ENCODE measurements at regions not wholly inside any gene's neighbourhood (a gene's known extent, or its start where the extent isn't known, plus 50 kb on each side); places are given as distances from the start of the nearest gene placed in this dataset.

DNA sequence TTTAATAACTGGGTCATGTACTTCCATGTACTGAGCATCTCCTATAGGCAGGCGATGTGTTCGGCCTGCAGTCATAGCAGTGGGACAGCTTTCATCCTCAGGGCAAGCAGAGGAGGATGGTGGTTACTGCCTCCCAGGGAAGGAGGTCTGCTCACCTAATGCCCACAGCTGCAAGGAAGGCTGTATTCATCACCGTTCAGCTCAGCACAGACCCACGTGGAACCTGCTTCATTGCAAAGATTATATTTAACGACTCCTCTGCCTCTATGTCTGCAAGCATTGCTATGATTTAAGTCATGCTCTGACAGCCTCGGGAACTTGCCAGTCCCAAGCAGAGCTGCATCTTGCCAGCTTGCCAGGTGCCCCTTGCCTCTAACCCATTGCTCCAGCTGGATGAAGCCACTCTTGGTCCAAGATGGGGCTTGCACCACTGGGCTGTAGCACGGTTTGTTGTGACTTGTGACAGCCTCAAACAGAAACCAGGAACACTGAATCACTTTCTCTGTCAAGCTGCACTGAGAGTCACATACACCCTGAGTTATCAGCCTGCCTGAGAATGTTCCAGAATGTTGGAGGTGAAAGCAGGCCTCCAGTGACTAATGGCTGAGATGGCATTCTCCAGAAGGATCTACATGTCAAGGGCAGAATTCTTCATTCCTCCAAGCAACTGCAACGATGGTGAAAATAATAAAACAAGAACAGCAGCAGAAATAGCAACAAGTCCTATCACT lies 651.1 kb upstream of the ID2 start:
- Histone ChIP-seq H3K9ac (ENCODE audit: low read length) (no peak overlapping the region), H4K12ac (ENCODE audit: low read depth, low read length) (no peak overlapping the region), H3K36me3 (ENCODE audit: control insufficient read depth in 1 of 2, insufficient read depth in 2 of 2, low read length in 2 of 2) (no peaks in the 10 kb centered on the region), H2AFZ (ENCODE audit: insufficient read depth, low read length, poor library complexity) (no peak overlapping the region), H3K4me2 (ENCODE audit: low read length) (no peak overlapping the region), H3K4me3 (ENCODE audit: low read depth, low read length) (no peak overlapping the region), H4K91ac (ENCODE audit: low read depth, low read length) (no peak overlapping the region), H3K9me3 (ENCODE audit: insufficient read depth, low read depth, low read length) (no peaks in the 10 kb centered on the region), H3K27me3 (ENCODE audit: insufficient read depth, low read length) (no peaks in the 10 kb centered on the region), H4K8ac (ENCODE audit: low read depth, low read length) (no peak overlapping the region), H3K14ac (ENCODE audit: low read length) (no peak overlapping the region), H2BK120ac (ENCODE audit: insufficient read depth, low read length, poor library complexity) (no peak overlapping the region), H2BK5ac (ENCODE audit: low read depth, low read length, poor library complexity) (no peak overlapping the region), H3K18ac (ENCODE audit: low read length) (no peak overlapping the region), H3K79me1 (ENCODE audit: low read length) (no peaks in the 10 kb centered on the region), H3K4ac (ENCODE audit: low read depth, low read length) (no peak overlapping the region), H3K23ac (ENCODE audit: low read length) (no peak overlapping the region), H3K27ac (ENCODE audit: low read depth, low read length) (no peak overlapping the region), H3K79me2 (ENCODE audit: control insufficient read depth, insufficient read depth, low read length, poor library complexity) (no peaks in the 10 kb centered on the region), H2AK5ac (ENCODE audit: low read length) (no peak overlapping the region), H2BK12ac (ENCODE audit: low read length) (no peak overlapping the region), H3K4me1 (ENCODE audit: control insufficient read depth in 1 of 2, insufficient read depth in 2 of 2, low read length in 2 of 2) (no peaks in the 10 kb centered on the region)
- no peak for DNase-seq
- no CpG with 5 or more reads among the region's 8 CpGs for WGBS (ENCODE audit: extremely low coverage, insufficient coverage, insufficient read length)

DNA sequence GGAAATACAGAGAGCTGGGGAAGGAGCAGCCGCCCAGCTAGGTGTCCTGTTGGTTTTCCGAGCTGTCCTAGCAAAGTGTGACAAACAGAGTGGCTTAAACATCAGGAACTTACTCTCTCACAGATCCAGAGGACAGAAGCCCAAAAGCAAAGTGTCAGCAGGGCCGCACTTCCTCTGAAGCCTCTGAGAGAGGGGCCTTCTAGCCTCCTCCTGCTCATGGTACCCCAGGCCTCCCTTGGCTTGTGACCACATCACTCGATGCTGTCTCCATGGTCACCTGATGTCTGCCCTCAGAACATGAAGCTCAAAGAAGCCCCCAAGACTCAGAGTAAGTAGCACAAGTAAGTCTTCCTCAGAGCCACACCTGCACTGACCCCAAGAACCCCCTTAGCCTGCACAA lies 650.5 kb upstream of the ID2 start:
- no peaks in the 10 kb centered on the region for H3K4me1 ChIP-seq (ENCODE audit: control insufficient read depth in 1 of 2, insufficient read depth in 2 of 2, low read length in 2 of 2)
- no peak for DNase-seq
- no peak overlapping the region for H3K4me3 ChIP-seq (ENCODE audit: low read depth, low read length)
- no CpG with 5 or more reads among the region's 4 CpGs for WGBS (ENCODE audit: extremely low coverage, insufficient coverage, insufficient read length)
- H2BK120ac ChIP-seq (ENCODE audit: insufficient read depth, low read length, poor library complexity), result no peak overlapping the region
- no peak overlapping the region for H4K8ac ChIP-seq (ENCODE audit: low read depth, low read length)
- no peaks in the 10 kb centered on the region for H3K9me3 ChIP-seq (ENCODE audit: insufficient read depth, low read depth, low read length)
- no peak overlapping the region for H3K27ac ChIP-seq (ENCODE audit: low read depth, low read length)
- no peak overlapping the region for H3K9ac ChIP-seq (ENCODE audit: low read length)
- H3K79me2 ChIP-seq (ENCODE audit: control insufficient read depth, insufficient read depth, low read length, poor library complexity), result no peaks in the 10 kb centered on the region
- no peaks in the 10 kb centered on the region for H3K27me3 ChIP-seq (ENCODE audit: insufficient read depth, low read length)
- H4K12ac ChIP-seq (ENCODE audit: low read depth, low read length), result no peak overlapping the region
- H3K4me2 ChIP-seq (ENCODE audit: low read length), result no peak overlapping the region
- no peaks in the 10 kb centered on the region for H3K36me3 ChIP-seq (ENCODE audit: control insufficient read depth in 1 of 2, insufficient read depth in 2 of 2, low read length in 2 of 2)
- H3K14ac ChIP-seq (ENCODE audit: low read length), result no peak overlapping the region
- no peak overlapping the region for H2AFZ ChIP-seq (ENCODE audit: insufficient read depth, low read length, poor library complexity)
- H3K18ac ChIP-seq (ENCODE audit: low read length), result no peak overlapping the region
- H2AK5ac ChIP-seq (ENCODE audit: low read length), result no peak overlapping the region
- H3K23ac ChIP-seq (ENCODE audit: low read length), result no peak overlapping the region
- no peak overlapping the region for H4K91ac ChIP-seq (ENCODE audit: low read depth, low read length)
- no peak overlapping the region for H2BK5ac ChIP-seq (ENCODE audit: low read depth, low read length, poor library complexity)
- no peaks in the 10 kb centered on the region for H3K79me1 ChIP-seq (ENCODE audit: low read length)
- no peak overlapping the region for H3K4ac ChIP-seq (ENCODE audit: low read depth, low read length)
- H2BK12ac ChIP-seq (ENCODE audit: low read length), result no peak overlapping the region

DNA sequence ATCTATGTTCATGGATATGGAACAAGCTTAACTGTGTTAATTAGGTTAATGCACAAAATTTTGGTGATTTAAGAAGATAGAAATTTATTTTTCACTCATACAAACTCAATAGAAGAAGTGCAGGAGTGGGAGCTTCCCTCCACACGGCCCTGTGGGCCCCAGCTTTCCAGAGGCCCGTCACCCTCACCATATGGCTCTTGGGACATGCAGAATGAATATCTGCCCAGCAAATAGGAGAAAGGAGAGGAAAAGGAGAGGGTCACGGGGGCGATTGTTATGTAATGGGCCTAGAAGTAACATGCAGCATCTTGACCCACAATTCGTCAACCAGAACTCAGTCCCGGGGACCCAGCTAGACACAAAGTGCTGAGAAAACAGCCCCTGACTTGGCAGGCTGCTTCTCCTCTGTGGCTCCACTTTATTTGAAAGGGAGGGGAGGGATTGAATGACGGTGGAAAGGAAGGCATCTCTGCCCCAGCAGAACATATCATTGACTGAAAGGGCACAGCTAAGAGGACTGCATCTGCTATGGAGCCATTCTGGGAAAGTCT lies 648.2 kb upstream of the ID2 start:
- Histone ChIP-seq H3K9ac (ENCODE audit: low read length) (no peak overlapping the region), H3K4me3 (ENCODE audit: low read depth, low read length) (no peak overlapping the region), H3K14ac (ENCODE audit: low read length) (no peak overlapping the region), H3K4me2 (ENCODE audit: low read length) (no peak overlapping the region), H3K36me3 (ENCODE audit: control insufficient read depth in 1 of 2, insufficient read depth in 2 of 2, low read length in 2 of 2) (no peaks in the 10 kb centered on the region), H3K27ac (ENCODE audit: low read depth, low read length) (no peak overlapping the region), H3K79me2 (ENCODE audit: control insufficient read depth, insufficient read depth, low read length, poor library complexity) (no peaks in the 10 kb centered on the region), H3K23ac (ENCODE audit: low read length) (no peak overlapping the region), H2BK12ac (ENCODE audit: low read length) (no peak overlapping the region), H2BK5ac (ENCODE audit: low read depth, low read length, poor library complexity) (no peak overlapping the region), H3K27me3 (ENCODE audit: insufficient read depth, low read length) (no peaks in the 10 kb centered on the region), H2AFZ (ENCODE audit: insufficient read depth, low read length, poor library complexity) (no peak overlapping the region), H4K8ac (ENCODE audit: low read depth, low read length) (no peak overlapping the region), H3K79me1 (ENCODE audit: low read length) (no peaks in the 10 kb centered on the region), H2AK5ac (ENCODE audit: low read length) (no peak overlapping the region), H3K9me3 (ENCODE audit: insufficient read depth, low read depth, low read length) (no peaks in the 10 kb centered on the region), H4K12ac (ENCODE audit: low read depth, low read length) (no peak overlapping the region), H2BK120ac (ENCODE audit: insufficient read depth, low read length, poor library complexity) (no peak overlapping the region), H3K4me1 (ENCODE audit: control insufficient read depth in 1 of 2, insufficient read depth in 2 of 2, low read length in 2 of 2) (no peaks in the 10 kb centered on the region), H3K4ac (ENCODE audit: low read depth, low read length) (no peak overlapping the region), H4K91ac (ENCODE audit: low read depth, low read length) (no peak overlapping the region), H3K18ac (ENCODE audit: low read length) (no peak overlapping the region)
- no CpG with 5 or more reads among the region's 7 CpGs for WGBS (ENCODE audit: extremely low coverage, insufficient coverage, insufficient read length)
- no peak for DNase-seq

- WGBS (ENCODE audit: extremely low coverage, insufficient coverage, insufficient read length), result no CpG with 5 or more reads among the region's 2 CpGs
- Histone ChIP-seq H2BK120ac (ENCODE audit: insufficient read depth, low read length, poor library complexity) (no peak overlapping the region), H3K27ac (ENCODE audit: low read depth, low read length) (no peak overlapping the region)
Measured at GRCh38 chr2:8036366-8036765, 645.5 kb upstream of the ID2 start.

More at GRCh38 chr2:8036366-8036765, 645.5 kb upstream of the ID2 start:
- Histone ChIP-seq H3K23ac (ENCODE audit: low read length) (no peak overlapping the region), H3K27me3 (ENCODE audit: insufficient read depth, low read length) (no peaks in the 10 kb centered on the region), H2BK5ac (ENCODE audit: low read depth, low read length, poor library complexity) (no peak overlapping the region), H3K9me3 (ENCODE audit: insufficient read depth, low read depth, low read length) (no peaks in the 10 kb centered on the region), H4K91ac (ENCODE audit: low read depth, low read length) (no peak overlapping the region), H3K9ac (ENCODE audit: low read length) (no peak overlapping the region), H3K79me1 (ENCODE audit: low read length) (no peaks in the 10 kb centered on the region), H3K36me3 (ENCODE audit: control insufficient read depth in 1 of 2, insufficient read depth in 2 of 2, low read length in 2 of 2) (no peaks in the 10 kb centered on the region), H4K12ac (ENCODE audit: low read depth, low read length) (no peak overlapping the region), H3K14ac (ENCODE audit: low read length) (no peak overlapping the region), H2BK12ac (ENCODE audit: low read length) (no peak overlapping the region), H3K4me1 (ENCODE audit: control insufficient read depth in 1 of 2, insufficient read depth in 2 of 2, low read length in 2 of 2) (no peaks in the 10 kb centered on the region), H4K8ac (ENCODE audit: low read depth, low read length) (no peak overlapping the region), H3K18ac (ENCODE audit: low read length) (no peak overlapping the region), H3K4me2 (ENCODE audit: low read length) (no peak overlapping the region), H3K4ac (ENCODE audit: low read depth, low read length) (no peak overlapping the region), H3K79me2 (ENCODE audit: control insufficient read depth, insufficient read depth, low read length, poor library complexity) (no peaks in the 10 kb centered on the region), H3K4me3 (ENCODE audit: low read depth, low read length) (no peak overlapping the region), H2AK5ac (ENCODE audit: low read length) (no peak overlapping the region), H2AFZ (ENCODE audit: insufficient read depth, low read length, poor library complexity) (no peak overlapping the region)
- DNase-seq, result no peak

Data from trophoblast cell (in vitro differentiated cells and primary cell).